ENCODE measurements at regions not wholly inside any gene's neighbourhood (a gene's known extent, or its start where the extent isn't known, plus 50 kb on each side); places are given as distances from the start of the nearest gene placed in this dataset.
"Not testable (repeated sequence)": the region's sequence is repeated elsewhere in the genome, so short reads cannot be mapped to it uniquely, and the experiment has no call there.

DNA sequence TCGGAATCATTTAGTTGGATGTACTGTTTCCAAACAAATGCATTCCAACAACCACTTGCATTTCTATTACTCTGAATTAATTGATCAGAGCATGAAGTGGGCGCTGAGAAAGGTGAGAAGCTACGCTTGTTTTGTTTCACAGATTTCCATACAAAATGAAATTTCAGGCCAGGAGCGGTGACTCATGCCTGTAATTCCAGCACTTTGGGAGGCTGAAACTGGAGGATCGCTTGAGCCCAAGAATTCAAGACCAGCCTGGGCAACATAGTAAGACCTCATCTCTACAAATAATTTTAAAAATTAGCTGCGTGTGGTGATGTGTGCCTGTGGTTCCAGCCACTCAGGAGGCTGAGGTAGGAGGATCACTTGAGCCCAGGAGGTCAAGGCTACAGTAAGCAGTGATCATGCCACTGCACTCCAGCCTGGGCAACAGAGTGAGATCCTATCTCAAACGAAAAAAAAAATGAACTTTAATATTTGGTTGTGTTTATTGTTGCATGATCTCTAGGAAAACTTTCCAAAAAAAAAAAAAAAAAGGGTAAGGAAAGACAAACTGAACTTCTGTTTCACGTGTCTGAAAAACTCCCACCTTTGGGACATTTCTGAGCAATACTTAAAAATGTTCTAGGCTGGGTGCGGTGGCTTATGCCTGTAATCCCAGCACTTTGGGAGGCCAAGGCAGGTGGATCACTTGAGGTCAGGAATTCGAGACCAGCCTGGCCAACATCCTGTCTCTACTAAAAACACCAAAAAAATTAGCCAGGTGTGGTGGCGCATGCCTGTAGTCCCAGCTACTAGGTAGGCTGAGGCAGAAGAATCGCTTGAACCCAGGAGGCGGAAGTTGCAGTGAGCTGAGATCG lies 103.1 kb downstream of the TFAP2A start:
- H3K36me3 Mint-ChIP-seq (ENCODE audit: low read depth); H3K4me3 Mint-ChIP-seq; H3K4me1 Mint-ChIP-seq: not testable (repeated sequence)

GRCh38 chr6:10310826-10311225 lies 104.0 kb downstream of the TFAP2A start:
- no peak for ATAC-seq (replicated peaks)
- Mint-ChIP-seq H3K27ac (no peak overlapping the region), H3K9me3 (no peaks in the 10 kb centered on the region), H3K4me3 (no peak overlapping the region), H3K36me3 (ENCODE audit: low read depth) (no peaks in the 10 kb centered on the region), H3K27me3 (no peaks in the 10 kb centered on the region), H3K4me1 (no peaks in the 10 kb centered on the region)

More for the DNA sequence above, 103.1 kb downstream of the TFAP2A start:
- H3K9me3 Mint-ChIP-seq; H3K27ac Mint-ChIP-seq; ATAC-seq (replicated peaks); H3K27me3 Mint-ChIP-seq: not testable (repeated sequence)

DNA sequence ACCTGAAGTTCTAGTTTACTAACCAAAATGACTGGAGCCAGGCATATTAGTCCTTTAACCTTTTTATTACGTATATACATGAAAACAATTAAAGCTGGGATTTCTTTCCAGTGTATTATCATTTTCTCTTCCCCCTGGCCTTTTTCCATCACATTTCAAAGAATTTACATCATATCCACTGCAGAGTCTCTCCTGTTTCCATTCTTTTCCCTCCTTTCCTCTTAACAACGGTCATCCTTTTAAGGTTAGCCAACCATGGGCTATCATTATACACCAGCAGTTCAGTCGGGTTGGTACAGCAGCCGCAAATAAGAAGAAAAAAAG lies 104.6 kb downstream of the TFAP2A start:
- ATAC-seq (replicated peaks), result no peak
- Mint-ChIP-seq H3K36me3 (ENCODE audit: low read depth) (no peaks in the 10 kb centered on the region), H3K4me3 (no peak overlapping the region), H3K9me3 (no peaks in the 10 kb centered on the region), H3K27me3 (no peaks in the 10 kb centered on the region), H3K27ac (no peak overlapping the region), H3K4me1 (no peaks in the 10 kb centered on the region)

DNA sequence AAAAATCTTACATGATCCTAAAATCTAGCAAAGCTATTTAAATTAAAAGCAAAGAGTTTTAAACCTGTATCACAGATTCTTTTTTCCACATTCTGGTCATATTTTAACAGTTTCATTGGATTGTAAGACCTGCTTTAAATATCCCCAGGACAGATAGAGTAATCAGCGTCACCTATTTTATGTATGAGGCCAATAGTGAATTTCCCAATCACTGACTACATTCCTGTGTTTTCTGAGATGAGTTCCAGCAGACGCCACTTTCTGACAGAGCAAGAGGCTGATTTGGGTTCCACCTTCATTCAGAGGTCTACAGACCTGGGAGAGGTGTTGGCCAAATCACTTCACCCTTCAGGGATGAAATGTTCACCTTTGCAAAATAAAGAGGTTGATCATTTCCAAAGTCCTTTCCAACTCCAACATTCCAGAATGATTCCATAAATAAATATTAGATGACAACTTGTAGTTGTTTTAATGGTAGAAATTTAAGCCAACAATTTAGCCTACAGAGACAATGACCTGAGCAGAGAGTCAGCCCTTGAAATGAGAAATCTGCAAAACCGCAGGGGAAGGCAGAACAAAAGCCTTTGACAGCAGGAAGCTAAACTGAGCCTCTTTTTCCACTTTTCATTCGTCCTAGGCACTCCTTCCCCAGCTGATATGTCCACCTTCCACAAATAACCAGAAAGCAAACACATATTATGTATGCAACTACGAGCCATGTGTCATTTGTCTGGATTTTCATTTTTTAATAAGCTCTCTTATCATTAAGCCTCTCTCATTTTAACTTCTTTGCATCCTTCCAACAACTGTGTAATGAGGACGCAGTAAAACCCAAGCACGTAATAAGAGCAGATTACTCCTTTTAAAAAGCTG lies 105.2 kb downstream of the TFAP2A start:
- no peaks in the 10 kb centered on the region for H3K9me3 Mint-ChIP-seq
- no peaks in the 10 kb centered on the region for H3K27me3 Mint-ChIP-seq
- H3K4me1 Mint-ChIP-seq, result no peaks in the 10 kb centered on the region
- ATAC-seq (replicated peaks), result no peak
- no peak overlapping the region for H3K27ac Mint-ChIP-seq
- no peak overlapping the region for H3K4me3 Mint-ChIP-seq
- no peaks in the 10 kb centered on the region for H3K36me3 Mint-ChIP-seq (ENCODE audit: low read depth)

DNA sequence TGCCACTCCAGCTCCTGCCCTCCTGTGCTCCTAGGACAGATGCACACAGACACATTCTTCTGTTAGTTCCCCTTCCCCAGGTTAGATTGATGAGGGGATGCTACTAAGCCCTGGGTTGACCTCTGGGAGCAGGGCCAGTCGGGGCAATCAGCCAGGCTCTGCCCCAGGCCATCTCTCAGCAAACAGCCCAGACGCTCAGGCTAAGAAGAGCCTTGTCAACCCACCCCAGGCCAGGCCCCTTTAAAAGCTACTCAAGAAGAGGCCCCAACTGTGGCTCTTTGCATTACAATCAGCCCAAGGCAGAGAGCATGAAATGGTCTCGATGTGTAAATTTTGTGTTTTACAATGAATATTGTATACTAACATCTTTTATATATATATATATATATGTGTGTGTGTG lies 107.4 kb downstream of the TFAP2A start:
- ATAC-seq (replicated peaks), result no peak
- Mint-ChIP-seq H3K4me3 (no peak overlapping the region), H3K4me1 (no peaks in the 10 kb centered on the region), H3K27ac (no peak overlapping the region), H3K9me3 (no peaks in the 10 kb centered on the region), H3K36me3 (ENCODE audit: low read depth) (no peaks in the 10 kb centered on the region), H3K27me3 (no peaks in the 10 kb centered on the region)

GRCh38 chr6:10307028-10307427 lies 107.8 kb downstream of the TFAP2A start:
- Mint-ChIP-seq H3K36me3 (ENCODE audit: low read depth) (no peaks in the 10 kb centered on the region), H3K9me3 (no peaks in the 10 kb centered on the region), H3K4me1 (no peaks in the 10 kb centered on the region), H3K27me3 (no peaks in the 10 kb centered on the region), H3K4me3 (no peak overlapping the region), H3K27ac (no peak overlapping the region)
- ATAC-seq (replicated peaks), result no peak

DNA sequence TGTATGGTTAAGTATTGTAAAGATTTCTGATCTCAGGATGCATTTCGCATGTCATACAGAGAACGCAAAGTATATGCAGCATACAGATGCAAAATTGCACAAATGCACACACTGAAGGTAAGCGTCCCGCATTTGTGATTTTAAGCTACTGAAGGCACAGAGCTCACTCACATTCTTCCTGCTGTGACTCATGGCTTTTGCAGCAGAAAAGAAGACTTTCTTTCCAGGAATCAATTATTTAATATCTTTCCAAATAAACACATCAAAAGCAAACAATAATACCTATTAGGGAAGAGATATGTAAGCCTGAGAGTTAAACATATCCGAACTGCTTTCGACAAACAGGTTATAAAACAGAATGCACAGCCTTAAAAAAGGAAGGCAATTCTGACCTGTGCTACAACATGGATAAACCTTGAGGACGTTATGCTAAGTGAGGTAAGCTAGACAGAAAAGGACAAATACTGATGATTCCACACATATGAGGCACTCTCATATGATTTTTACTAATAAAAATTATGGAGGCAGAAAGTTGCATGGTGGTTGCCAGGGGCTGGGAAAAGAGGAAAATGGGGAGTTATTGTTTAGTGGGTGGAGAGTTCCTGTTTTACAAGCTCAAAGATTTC lies 109.0 kb downstream of the TFAP2A start:
- ATAC-seq (replicated peaks), result no peak
- Mint-ChIP-seq H3K36me3 (ENCODE audit: low read depth) (no peaks in the 10 kb centered on the region), H3K27me3 (no peaks in the 10 kb centered on the region), H3K4me1 (no peaks in the 10 kb centered on the region), H3K27ac (no peak overlapping the region), H3K4me3 (no peak overlapping the region), H3K9me3 (no peaks in the 10 kb centered on the region)

GRCh38 chr6:10303608-10304506 lies 111.0 kb downstream of the TFAP2A start:
- Mint-ChIP-seq H3K9me3 (peaks cover 2% of the 10 kb centered on the region), H3K27ac (no peak overlapping the region), H3K36me3 (ENCODE audit: low read depth) (no peaks in the 10 kb centered on the region), H3K4me3 (no peak overlapping the region), H3K4me1 (no peaks in the 10 kb centered on the region), H3K27me3 (peaks cover 2% of the 10 kb centered on the region)
- ATAC-seq (replicated peaks), result no peak

DNA sequence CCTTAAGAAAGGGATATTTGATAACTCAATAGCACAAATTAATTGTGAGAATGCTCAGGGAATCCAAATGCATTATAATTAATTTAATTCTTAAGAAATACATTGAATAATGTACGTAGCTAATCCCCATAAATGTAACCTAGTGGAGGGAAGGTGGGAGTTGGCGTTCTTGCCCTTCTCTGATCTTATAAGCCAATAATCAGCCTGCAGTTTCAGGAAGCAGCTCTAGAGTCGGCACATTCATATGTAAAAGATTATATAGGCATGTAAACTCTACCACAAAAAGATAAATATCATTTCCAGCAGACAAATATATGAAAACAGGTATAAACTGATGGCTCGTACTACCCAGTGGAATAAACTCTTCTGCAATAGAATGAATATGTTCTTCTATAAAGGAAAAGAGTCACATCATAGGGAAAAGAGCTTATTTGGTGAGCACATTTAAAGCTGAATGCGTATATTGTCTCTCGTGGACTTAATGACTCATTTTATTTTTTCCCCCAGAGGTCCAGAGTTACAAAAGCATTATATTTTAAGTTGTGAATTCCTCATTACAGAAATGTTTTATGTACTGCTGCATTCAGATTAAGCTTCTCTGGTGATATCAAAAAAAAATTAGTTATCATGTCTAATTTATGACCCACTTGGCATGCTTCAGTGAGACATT lies 112.2 kb downstream of the TFAP2A start:
- H3K4me1 Mint-ChIP-seq, result no peaks in the 10 kb centered on the region
- H3K27me3 Mint-ChIP-seq, result peaks cover 3% of the 10 kb centered on the region
- H3K4me3 Mint-ChIP-seq, result no peak overlapping the region
- H3K27ac Mint-ChIP-seq, result no peak overlapping the region
- H3K36me3 Mint-ChIP-seq (ENCODE audit: low read depth), result no peaks in the 10 kb centered on the region
- no peak for ATAC-seq (replicated peaks)
- H3K9me3 Mint-ChIP-seq, result peaks cover 5% of the 10 kb centered on the region

DNA sequence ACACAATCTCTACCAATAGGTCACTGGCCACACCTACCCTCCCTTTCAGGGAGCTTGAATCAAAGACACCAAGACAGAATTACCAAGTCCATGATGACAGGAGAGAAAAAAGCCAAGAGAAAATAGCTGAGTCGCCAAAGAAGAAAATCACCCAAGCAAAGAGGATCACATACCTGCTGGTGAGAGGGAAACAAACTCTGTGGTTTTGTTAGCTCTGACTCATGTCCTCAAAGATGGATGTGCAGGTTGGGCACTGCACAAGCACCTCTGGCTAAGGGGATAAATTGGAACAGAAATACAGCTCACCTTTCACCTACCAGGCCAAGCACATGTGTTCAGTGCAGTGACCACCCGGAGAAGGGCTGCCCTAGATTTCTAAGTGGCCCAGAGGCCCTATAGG lies 114.8 kb downstream of the TFAP2A start:
- Mint-ChIP-seq H3K27ac (no peak overlapping the region), H3K4me1 (no peaks in the 10 kb centered on the region)

GRCh38 chr6:10297832-10298231 lies 117.0 kb downstream of the TFAP2A start:
- no peak for ATAC-seq (replicated peaks)
- Mint-ChIP-seq H3K27me3 (peaks cover 3% of the 10 kb centered on the region), H3K36me3 (ENCODE audit: low read depth) (no peaks in the 10 kb centered on the region), H3K4me3 (no peak overlapping the region), H3K4me1 (no peaks in the 10 kb centered on the region), H3K9me3 (peaks cover 11% of the 10 kb centered on the region), H3K27ac (no peak overlapping the region)

More for the DNA sequence above, 114.8 kb downstream of the TFAP2A start:
- no peak overlapping the region for H3K4me3 Mint-ChIP-seq
- H3K36me3 Mint-ChIP-seq (ENCODE audit: low read depth), result no peaks in the 10 kb centered on the region
- no peak for ATAC-seq (replicated peaks)
- peaks cover 5% of the 10 kb centered on the region for H3K9me3 Mint-ChIP-seq
- peaks cover 3% of the 10 kb centered on the region for H3K27me3 Mint-ChIP-seq

DNA sequence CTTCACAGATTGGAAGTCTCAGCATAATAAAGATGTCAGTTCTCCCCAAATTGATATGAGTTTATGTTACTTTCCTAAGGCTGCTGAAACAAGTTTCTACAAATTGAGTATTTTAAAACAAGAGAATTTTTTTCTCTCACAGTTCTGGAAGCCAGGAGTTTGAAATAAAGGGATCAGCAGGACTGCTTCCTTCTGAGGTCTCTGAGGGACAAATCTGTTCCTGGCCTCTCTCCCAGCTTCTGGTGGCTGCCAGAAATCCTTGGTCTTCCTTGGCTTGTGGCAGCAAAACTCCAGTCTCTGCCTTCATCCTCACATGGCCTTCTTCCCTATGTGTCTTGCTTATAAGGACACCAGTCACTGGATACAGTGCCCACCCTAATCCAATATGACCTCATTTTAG lies 136.1 kb downstream of the TFAP2A start:
- H3K4me3 Mint-ChIP-seq, result no peak overlapping the region
- peaks cover 3% of the 10 kb centered on the region for H3K9me3 Mint-ChIP-seq
- H3K27me3 Mint-ChIP-seq, result no peaks in the 10 kb centered on the region
- H3K27ac Mint-ChIP-seq, result no peak overlapping the region
- ATAC-seq (replicated peaks), result no peak
- H3K4me1 Mint-ChIP-seq, result no peaks in the 10 kb centered on the region
- no peaks in the 10 kb centered on the region for H3K36me3 Mint-ChIP-seq (ENCODE audit: low read depth)

- H3K36me3 Mint-ChIP-seq (ENCODE audit: low read depth), result no peaks in the 10 kb centered on the region
- H3K4me3 Mint-ChIP-seq, result no peak overlapping the region
- no peak overlapping the region for H3K27ac Mint-ChIP-seq
- H3K4me1 Mint-ChIP-seq, result no peaks in the 10 kb centered on the region
- peaks cover 3% of the 10 kb centered on the region for H3K27me3 Mint-ChIP-seq
- H3K9me3 Mint-ChIP-seq, result peaks cover 3% of the 10 kb centered on the region
- no peak for ATAC-seq (replicated peaks)
Measured at GRCh38 chr6:10276660-10277287, 138.1 kb downstream of the TFAP2A start.

All from activated T-helper 17 cell treated with anti-CD3 and anti-CD28 coated beads, Interleukin-2, amount 50 U/mL, for 72 hours (primary cell).